SU-DHL-6 (cell line): ENCODE measurements at regions not wholly inside any gene's neighbourhood (a gene's known extent, or its start where the extent isn't known, plus 50 kb on each side); places are given as distances from the start of the nearest gene placed in this dataset.

Experiments used
- H2AFZ ChIP-seq: fragments of 200-600 bp; sonication (generic); 2 replicates; pipeline ENCODE4 v1.6.1; 2014; ENCODE audit warnings: low read depth, mild to moderate bottlenecking, moderate library complexity, mixed read lengths, antibody characterized with exemption, low read length; ENCODE audit not compliant: severe bottlenecking
- H3F3A ChIP-seq: fragments of 200-600 bp; shearing (Covaris generic); 2 replicates; pipeline ENCODE4 v1.6.0; 2016; ENCODE audit warnings: antibody characterized with exemption, mild to moderate bottlenecking; ENCODE audit not compliant: insufficient read depth
- H3K27ac ChIP-seq: fragments of 200-600 bp; sonication (generic); 2 replicates; pipeline ENCODE4 v1.5.1; 2016; ENCODE audit warnings: low read depth, mild to moderate bottlenecking, low read length, moderate library complexity, mixed read lengths
- H3K27me3 ChIP-seq: fragments of 200-600 bp; sonication (generic), shearing (Covaris generic); 2 replicates; pipeline ENCODE4 v1.6.0; 2014; ENCODE audit warnings: mild to moderate bottlenecking, low read length
- H3K36me3 ChIP-seq: fragments of 200-600 bp; sonication (generic); 2 replicates; pipeline ENCODE4 v1.6.1; 2014; ENCODE audit warnings: mild to moderate bottlenecking, low read length, mixed read lengths
- H3K4me2 ChIP-seq: fragments of 300-600, 200-600 bp; shearing (Covaris generic), sonication (generic); 2 replicates; pipeline ENCODE4 v1.6.0; 2014; ENCODE audit warnings: low read length, low read depth, mild to moderate bottlenecking; ENCODE audit not compliant: poor library complexity, severe bottlenecking
- H3K4me3 ChIP-seq: fragments of 200-600 bp; sonication (generic); 2 replicates; pipeline ENCODE4 v1.5.1; 2014; ENCODE audit warnings: antibody characterized with exemption, low read length, mild to moderate bottlenecking, mixed read lengths; ENCODE audit not compliant: insufficient read depth, poor library complexity, severe bottlenecking
- H3K79me2 ChIP-seq: fragments of 200-600 bp; sonication (generic); 2 replicates; pipeline ENCODE4 v1.6.1; 2014; ENCODE audit warnings: mild to moderate bottlenecking, low read length, moderate library complexity; ENCODE audit not compliant: insufficient read depth
- H3K9ac ChIP-seq: fragments of 200-600 bp; sonication (generic); 2 replicates; pipeline ENCODE4 v1.7.0; 2014; ENCODE audit warnings: mild to moderate bottlenecking, low read length
- H3K9me2 ChIP-seq: fragments of 200-600 bp; sonication (generic); replicated peaks from 2 replicates; pipeline ENCODE4 v1.6.1; 2014; ENCODE audit warnings: low read length; ENCODE audit not compliant: insufficient read depth
- H3K9me3 ChIP-seq: fragments of 200-600 bp; sonication (generic); 2 replicates; pipeline ENCODE4 v1.6.1; 2014; ENCODE audit warnings: low read length, mixed read lengths; ENCODE audit not compliant: insufficient read depth
- H4K20me1 ChIP-seq: fragments of 200-600 bp; sonication (generic); 2 replicates; pipeline ENCODE4 v1.6.1; 2014; ENCODE audit warnings: low read depth, mild to moderate bottlenecking, antibody characterized with exemption, low read length, moderate library complexity, mixed read lengths
- CTCF ChIP-seq: fragments of 200-600 bp; sonication (generic); IDR thresholded peaks from one replicate; pipeline ENCODE4 v1.5.1; 2017; ENCODE audit warnings: antibody characterized with exemption, mild to moderate bottlenecking, low read length, moderate library complexity; ENCODE audit not compliant: insufficient read depth, poor library complexity, severe bottlenecking
- EZH2phosphoT487 ChIP-seq: fragments of 200-600 bp; sonication (generic), shearing (Covaris generic); conservative IDR thresholded peaks from 2 replicates; pipeline ENCODE4 v1.6.1; 2018; ENCODE audit warnings: mild to moderate bottlenecking, antibody characterized with exemption, low read length, moderate library complexity, mixed read lengths

GRCh38 chr4:123696687-123697086 is 300.1 kb downstream of the SPRY1 start:
- Histone ChIP-seq H3K36me3 (no peaks in the 10 kb centered on the region), H4K20me1 (no peaks in the 10 kb centered on the region), H3K9ac (no peak overlapping the region), H3K27ac (no peak overlapping the region), H3K4me2 (no peak overlapping the region), H3K27me3 (no peaks in the 10 kb centered on the region), H3K9me3 (no peaks in the 10 kb centered on the region), H3F3A (no peaks in the 10 kb centered on the region), H3K9me2 (no peaks in the 10 kb centered on the region), H3K4me3 (no peak overlapping the region), H3K79me2 (no peaks in the 10 kb centered on the region), H2AFZ (no peak overlapping the region)
- TF ChIP-seq CTCF (no peak), EZH2phosphoT487 (no peak)

- Histone ChIP-seq H3K9ac (no peak overlapping the region), H3K27ac (no peak overlapping the region), H3F3A (no peaks in the 10 kb centered on the region), H2AFZ (no peak overlapping the region), H3K9me2 (no peaks in the 10 kb centered on the region), H3K4me2 (no peak overlapping the region), H3K4me3 (no peak overlapping the region), H4K20me1 (no peaks in the 10 kb centered on the region), H3K79me2 (no peaks in the 10 kb centered on the region), H3K9me3 (no peaks in the 10 kb centered on the region), H3K36me3 (no peaks in the 10 kb centered on the region), H3K27me3 (no peaks in the 10 kb centered on the region)
- TF ChIP-seq EZH2phosphoT487: no peak
- no peak for TF ChIP-seq CTCF
Measured at GRCh38 chr4:123698556-123698955, 302.0 kb downstream of the SPRY1 start.

DNA sequence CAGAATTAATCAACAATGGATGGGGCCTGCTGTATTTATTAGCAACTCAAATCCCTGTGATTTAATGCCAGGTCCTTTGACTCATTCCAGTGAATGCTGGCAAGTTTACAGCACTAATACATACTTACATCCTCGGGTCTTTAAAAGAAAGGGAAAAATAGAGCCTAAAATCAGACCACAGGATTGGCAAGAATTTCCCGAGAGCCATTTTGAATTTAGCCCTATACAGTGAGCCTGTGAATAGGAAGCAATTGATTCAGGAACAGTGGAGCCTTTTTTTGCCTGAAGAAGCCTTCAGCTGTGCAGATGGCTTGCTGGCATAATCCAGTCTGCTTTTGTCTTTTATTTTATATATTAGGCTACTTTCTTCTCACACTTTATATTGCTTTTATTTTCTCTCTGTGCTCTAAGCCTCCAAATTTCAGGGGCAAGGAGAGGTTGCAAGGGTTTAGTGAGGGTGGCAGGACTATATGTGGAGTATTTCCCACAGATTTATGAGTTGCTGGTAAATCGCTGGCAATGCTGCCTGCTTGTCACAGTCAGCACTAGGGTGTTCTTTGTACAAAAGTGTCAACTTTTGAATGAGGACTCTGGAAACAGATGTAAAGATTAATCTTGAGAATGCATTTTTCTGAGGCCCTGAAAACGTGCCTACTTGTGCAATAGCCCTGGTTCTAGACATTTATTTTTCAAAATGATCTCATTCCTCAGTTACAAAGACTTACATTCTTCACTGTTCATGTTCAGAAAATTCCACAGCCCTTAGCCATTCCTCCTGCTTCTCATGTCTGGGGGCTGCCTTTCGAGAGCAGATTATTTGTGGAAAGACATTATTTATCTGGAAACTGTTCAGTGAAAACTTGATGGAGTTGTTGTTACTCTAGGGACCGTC is 303.5 kb downstream of the SPRY1 start:
- no peaks in the 10 kb centered on the region for H3K79me2 ChIP-seq
- no peaks in the 10 kb centered on the region for H3K9me3 ChIP-seq
- no peaks in the 10 kb centered on the region for H3F3A ChIP-seq
- H3K4me2 ChIP-seq: no peak overlapping the region
- H3K27ac ChIP-seq: no peak overlapping the region
- no peak overlapping the region for H3K4me3 ChIP-seq
- no peak overlapping the region for H2AFZ ChIP-seq
- H4K20me1 ChIP-seq: no peaks in the 10 kb centered on the region
- no peaks in the 10 kb centered on the region for H3K27me3 ChIP-seq
- TF ChIP-seq CTCF: no peak
- no peak overlapping the region for H3K9ac ChIP-seq
- no peaks in the 10 kb centered on the region for H3K36me3 ChIP-seq
- no peaks in the 10 kb centered on the region for H3K9me2 ChIP-seq
